Keratinocyte (primary cell): ENCODE measurements at regions not wholly inside any gene's neighbourhood (a gene's known extent, or its start where the extent isn't known, plus 50 kb on each side); places are given as distances from the start of the nearest gene placed in this dataset.

Experiments used
- EZH2 ChIP-seq: IDR thresholded peaks from one replicate; pipeline ENCODE4 v1.6.1; 2012; ENCODE audit warnings: inconsistent platforms, mild to moderate bottlenecking, low read length, moderate library complexity
- TF ChIP-seq, protein P1 (sequence below), 3 experiments: IDR thresholded peaks in 1 of 3; conservative IDR thresholded peaks in 1 of 3; optimal IDR thresholded peaks in 1 of 3; 2 replicates in 2 of 3; 3 replicates in 1 of 3; pipeline versions ENCODE3 to v1.5.1; 2011; ENCODE audit warnings: low read length in 3 of 3, mild to moderate bottlenecking in 3 of 3, moderate library complexity in 2 of 3, control low read depth in 1 of 3, inconsistent platforms in 1 of 3; ENCODE audit not compliant: insufficient read depth in 2 of 3; ENCODE audit errors: extremely low read depth in 1 of 3

DNA sequence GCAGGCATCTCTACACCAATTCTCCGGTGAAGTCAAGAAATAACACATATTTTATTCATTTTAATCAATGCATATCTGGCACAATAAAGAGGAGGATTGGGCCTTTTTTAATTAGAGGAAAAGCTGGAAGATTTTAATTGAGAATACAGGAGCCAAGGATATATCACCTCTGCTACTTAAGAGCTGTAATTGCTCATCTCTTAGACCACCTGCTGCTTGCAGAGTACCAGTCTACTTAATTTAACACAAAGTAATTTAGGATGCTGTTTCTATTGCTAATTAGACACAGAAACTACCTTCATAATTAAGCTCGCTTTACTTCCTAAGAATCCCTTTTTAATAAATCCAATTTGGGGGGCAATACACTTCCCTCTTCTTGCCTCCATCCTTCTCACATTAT, 326.9 kb downstream of the TENT4A start:
- TF ChIP-seq, protein P1, sequence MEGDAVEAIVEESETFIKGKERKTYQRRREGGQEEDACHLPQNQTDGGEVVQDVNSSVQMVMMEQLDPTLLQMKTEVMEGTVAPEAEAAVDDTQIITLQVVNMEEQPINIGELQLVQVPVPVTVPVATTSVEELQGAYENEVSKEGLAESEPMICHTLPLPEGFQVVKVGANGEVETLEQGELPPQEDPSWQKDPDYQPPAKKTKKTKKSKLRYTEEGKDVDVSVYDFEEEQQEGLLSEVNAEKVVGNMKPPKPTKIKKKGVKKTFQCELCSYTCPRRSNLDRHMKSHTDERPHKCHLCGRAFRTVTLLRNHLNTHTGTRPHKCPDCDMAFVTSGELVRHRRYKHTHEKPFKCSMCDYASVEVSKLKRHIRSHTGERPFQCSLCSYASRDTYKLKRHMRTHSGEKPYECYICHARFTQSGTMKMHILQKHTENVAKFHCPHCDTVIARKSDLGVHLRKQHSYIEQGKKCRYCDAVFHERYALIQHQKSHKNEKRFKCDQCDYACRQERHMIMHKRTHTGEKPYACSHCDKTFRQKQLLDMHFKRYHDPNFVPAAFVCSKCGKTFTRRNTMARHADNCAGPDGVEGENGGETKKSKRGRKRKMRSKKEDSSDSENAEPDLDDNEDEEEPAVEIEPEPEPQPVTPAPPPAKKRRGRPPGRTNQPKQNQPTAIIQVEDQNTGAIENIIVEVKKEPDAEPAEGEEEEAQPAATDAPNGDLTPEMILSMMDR (optimal IDR thresholded peaks at IDR 0.05 in 1 of 3, IDR thresholded peaks at IDR 0.05 in 1 of 3, conservative IDR thresholded peaks at IDR 0.05 in 1 of 3; ENCODE audit: extremely low read depth in 1 of 3, insufficient read depth in 2 of 3, low read length in 3 of 3), result no peak
- no peak for TF ChIP-seq EZH2
